ENCODE measurements at regions not wholly inside any gene's neighbourhood (a gene's known extent, or its start where the extent isn't known, plus 50 kb on each side); places are given as distances from the start of the nearest gene placed in this dataset.

- TF ChIP-seq, protein P1, sequence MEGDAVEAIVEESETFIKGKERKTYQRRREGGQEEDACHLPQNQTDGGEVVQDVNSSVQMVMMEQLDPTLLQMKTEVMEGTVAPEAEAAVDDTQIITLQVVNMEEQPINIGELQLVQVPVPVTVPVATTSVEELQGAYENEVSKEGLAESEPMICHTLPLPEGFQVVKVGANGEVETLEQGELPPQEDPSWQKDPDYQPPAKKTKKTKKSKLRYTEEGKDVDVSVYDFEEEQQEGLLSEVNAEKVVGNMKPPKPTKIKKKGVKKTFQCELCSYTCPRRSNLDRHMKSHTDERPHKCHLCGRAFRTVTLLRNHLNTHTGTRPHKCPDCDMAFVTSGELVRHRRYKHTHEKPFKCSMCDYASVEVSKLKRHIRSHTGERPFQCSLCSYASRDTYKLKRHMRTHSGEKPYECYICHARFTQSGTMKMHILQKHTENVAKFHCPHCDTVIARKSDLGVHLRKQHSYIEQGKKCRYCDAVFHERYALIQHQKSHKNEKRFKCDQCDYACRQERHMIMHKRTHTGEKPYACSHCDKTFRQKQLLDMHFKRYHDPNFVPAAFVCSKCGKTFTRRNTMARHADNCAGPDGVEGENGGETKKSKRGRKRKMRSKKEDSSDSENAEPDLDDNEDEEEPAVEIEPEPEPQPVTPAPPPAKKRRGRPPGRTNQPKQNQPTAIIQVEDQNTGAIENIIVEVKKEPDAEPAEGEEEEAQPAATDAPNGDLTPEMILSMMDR (IDR thresholded peaks at IDR 0.05): no peak
- TF ChIP-seq POLR2A (IDR thresholded peaks at IDR 0.05): no peak
Measured at GRCh38 chr18:44626236-44626635, 54.5 kb upstream of the SETBP1 start.

Measured in gastroesophageal sphincter (tissue), 3 donors.